ENCODE measurements at regions not wholly inside any gene's neighbourhood (a gene's known extent, or its start where the extent isn't known, plus 50 kb on each side); places are given as distances from the start of the nearest gene placed in this dataset.

DNA sequence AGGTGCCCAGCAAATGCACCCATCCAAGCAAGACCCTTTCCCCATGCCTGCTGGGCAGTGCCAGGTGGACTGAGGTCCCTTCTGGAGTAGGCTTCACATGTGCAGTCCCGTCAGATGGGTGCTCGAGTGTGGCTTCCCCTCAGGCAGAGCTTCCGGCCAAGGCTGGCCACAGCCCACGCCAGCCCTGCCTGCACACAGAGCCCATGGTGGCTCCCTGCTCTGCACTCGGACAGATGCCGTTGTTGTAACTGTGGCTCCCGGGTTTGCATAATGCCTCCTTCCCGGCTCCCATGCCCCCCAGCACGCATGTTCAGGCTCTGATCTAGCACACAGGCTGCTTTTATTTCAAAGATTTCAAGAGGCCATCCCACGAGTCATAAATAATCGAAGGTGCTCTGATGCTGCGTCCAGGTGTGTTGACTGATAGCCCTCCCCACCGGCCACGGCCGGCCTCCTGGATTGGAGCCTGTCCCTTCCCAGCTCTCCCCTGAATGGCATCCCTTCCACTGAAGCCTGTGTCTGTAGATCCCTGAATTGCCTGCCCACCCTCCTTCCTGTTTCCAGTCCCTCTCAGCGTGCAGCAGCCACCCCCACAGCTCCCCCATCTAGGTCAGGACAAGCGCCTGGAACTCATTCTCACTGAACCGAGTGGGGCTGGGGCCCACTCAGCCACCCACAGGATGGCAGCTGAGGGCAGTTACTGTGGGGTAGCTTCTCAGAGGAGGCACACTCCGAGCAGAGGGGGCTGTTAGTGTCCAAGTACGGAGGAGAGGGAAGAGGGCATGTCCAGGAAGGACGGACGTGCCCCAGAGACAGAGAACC is 100.0 kb upstream of the LINGO1 start:
- DNase-seq (ENCODE audit: low read depth), result no peak

DNA sequence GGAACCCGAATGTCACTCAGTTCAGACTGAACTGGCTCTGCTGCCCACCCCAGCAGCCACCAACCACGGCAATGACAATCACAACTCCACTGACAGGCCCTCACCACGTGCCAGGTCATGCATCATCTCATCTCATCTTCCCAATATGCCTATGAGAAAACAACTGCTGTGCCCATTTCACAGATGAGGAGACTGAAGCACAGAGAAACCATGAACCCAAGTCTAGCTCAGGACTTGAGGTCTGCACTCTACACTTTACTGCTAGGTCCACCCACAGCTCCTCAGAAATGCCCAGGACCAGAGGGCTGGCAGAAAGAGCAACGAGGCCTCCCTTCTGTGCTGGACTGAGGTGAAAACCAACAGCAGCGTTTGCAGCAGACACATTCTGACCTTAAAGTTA is 99.2 kb upstream of the LINGO1 start:
- no peak for DNase-seq (ENCODE audit: low read depth)

DNA sequence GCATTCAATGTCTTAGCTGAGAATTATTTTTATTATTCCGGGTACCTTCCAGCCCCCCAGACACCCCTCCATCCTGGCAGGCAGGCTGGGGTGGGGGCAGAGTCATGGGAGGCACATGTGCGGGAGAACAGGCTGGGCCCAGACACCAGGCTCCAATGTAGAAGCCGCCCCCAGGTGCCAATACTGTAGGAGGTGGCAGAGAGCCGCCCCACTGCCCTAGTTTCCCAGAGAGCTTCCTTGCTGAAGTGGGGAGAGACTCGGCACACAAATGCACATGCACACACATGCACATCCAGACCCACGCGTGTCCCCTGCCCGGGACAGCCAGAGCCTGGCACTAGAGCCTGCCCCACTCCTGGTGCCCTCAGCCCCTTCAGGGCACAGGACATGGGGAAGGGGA is 98.4 kb upstream of the LINGO1 start:
- DNase-seq (ENCODE audit: low read depth), result no peak

DNA sequence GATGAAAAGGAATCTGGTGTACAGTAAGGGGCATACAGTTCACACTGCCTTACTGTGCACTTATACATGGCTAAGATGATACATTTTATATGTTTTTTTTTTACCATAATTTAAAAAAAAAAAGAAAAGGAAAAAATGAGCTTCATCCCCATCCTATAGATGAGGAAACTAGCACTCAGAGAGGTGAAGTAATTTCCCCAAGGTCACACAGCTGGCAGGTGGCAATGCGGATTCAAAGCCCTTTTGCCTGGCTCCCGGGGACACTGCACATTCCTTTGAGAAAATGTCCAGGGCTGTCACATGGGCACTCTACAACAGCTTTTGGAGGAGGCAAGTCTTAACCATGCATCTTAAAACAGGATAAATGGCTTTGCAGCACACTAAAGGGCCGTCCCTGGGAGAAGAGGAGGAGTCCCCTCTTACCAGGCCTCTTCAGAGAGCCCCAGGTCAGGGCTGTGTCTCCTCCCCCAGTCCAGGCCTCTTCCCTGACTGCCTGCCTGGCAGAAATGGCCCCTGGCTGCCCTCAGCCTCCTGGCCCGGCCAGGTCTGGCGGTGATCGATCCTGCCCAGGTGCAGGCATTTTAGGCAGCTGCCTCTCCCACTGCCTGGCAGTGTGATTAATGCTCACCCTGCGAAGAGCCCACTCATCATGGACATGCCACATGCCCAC is 95.1 kb upstream of the LINGO1 start:
- no peak for DNase-seq (ENCODE audit: low read depth)

DNA sequence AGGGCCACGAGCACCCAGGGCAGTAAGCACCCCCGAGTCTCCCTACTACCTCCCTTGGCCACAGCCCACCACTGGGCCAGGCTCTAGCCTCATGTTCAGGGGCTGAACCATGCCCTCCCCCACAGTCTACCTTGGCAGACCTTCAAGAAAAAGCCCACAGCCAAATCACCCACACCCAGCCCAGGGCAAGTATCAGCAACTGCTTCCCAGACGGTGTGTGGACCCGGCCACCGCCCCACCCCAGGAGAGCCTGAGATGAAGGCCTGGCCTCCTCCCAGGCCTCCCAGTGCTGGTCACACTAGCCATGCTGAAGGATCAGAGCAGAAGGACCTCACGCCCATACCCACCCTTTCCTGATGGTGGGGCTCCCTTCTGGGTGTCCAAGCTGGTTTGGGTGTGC is 92.0 kb upstream of the LINGO1 start:
- no peak for DNase-seq (ENCODE audit: low read depth)

DNA sequence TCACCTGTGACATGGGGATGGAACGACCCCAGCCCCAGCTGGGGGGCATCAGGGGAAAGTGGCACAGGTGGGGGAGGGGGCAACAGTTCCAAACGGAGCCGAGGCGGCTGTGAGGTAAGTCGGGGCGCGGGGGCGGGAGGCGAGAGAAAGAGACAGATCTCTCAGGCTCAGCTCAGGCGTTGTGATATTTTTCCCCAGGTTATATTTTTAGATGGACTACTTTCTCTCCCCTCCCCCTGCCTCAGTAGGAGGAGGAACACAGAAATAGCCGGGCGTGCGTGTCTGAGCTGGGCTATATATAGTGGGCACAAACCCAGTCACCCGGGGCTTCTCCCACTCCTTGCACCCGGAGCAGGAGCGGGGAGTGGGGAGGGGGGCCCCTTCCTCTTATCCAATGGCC is 91.0 kb upstream of the LINGO1 start:
- DNase-seq (ENCODE audit: low read depth), result no peak

DNA sequence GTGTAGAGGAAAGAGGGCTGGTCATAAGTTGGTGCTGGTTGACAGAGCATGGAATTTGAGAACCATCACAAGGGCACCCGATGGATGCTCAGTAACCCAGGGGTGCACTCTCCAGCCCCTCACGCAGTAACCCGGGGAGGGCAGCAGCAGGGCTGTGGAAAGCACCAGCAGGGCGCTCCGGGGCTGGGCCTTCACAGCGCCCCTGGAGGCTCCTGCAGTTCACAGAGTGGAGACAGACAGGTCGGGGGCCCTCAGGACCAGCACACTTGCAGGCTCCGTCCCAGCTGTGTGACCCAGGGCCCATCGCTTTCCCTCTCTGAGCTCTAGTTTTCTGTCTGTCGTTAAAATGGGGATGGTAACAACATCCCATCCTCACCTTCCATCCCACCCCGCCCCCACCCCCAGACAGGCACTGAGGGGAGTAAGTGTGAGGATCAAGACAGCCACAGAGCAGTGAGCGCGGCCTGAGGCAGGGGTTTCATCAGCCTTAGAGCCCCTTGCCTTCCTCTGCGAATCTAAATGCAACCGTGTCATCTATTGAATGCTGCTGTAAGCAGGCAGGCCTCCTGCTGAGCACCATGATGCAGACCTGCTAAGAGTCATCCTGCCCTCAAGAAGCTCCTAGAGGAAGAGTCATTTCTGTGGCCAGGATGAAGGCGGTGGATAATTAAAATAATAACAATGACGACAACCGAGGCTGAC is 90.2 kb upstream of the LINGO1 start:
- DNase-seq (ENCODE audit: low read depth), result no peak

DNA sequence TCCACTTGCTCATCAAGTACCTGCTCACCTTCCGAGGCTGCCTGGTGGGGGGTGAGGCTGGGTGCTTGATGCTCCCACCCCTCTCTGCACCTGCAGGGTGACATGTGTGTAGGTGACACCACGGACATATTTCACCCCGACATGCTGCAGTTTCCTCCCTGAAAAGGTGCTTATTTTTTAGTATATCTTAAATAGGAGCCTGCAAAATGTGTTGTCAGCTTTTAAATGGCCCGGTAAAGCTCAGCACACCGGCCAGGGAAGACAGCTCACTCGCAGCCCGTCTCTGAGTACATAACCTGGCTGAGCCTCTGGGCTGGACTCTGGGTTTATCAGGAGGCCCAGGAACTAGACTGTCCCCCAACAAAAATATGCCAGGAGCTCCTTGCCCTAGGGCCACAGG is 89.3 kb upstream of the LINGO1 start:
- DNase-seq (ENCODE audit: low read depth), result no peak

DNA sequence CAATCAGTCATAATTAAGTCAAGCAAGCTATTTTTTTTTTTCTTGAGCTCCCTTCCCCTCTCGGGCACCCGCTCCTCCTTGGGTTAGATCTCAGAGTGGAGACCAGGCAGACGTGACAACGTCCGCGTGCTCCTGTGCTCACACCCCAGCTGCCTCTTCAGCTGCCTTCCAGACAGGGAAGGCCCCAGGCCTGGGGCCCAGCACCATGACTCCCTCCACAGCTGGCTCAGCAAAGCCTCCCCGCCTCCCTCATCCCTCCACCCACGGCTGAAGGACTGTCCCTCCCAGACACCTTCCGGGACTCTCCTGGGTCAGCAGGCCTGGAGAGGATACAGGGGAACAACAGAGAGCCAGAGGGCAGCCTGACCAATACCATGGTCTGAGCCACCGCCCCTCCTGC is 87.9 kb upstream of the LINGO1 start:
- no peak for DNase-seq (ENCODE audit: low read depth)

DNA sequence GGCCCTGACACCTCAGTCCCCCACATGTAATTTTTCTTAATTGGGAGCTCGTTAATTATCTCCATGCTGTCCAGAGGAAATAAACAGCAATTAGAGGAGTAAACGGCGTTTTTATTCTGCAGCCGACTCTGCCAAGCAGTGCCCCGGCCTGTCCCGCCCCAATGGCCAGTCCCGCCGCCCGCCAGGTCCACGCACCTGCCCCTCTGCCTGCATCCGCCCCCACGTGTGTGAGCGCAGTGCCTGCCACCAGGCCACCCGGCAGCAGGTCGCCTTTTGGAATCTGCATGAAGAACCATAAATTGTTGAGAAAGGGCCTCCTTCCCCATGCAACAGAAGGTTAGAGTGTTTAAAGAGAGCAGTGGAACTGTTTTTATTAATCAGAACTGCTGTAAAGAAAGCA is 87.5 kb upstream of the LINGO1 start:
- DNase-seq (ENCODE audit: low read depth), result no peak

DNA sequence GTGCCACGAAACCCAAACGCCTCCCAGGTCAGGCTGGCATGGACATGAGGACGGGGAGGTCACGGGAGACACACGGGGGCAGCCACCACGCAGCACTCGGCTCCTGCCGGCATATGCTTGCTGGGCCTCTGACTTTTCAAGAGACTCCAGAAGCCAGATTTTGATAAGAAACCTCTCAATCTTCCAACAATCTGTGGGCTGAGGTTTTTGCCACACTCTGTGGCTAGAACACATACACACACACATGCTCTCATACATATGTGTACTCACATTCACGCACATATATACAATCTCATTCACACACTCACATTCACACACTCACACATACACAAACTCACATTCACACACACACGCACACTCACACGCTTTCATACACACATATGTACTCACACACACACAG is 86.7 kb upstream of the LINGO1 start:
- no peak for DNase-seq (ENCODE audit: low read depth)

DNA sequence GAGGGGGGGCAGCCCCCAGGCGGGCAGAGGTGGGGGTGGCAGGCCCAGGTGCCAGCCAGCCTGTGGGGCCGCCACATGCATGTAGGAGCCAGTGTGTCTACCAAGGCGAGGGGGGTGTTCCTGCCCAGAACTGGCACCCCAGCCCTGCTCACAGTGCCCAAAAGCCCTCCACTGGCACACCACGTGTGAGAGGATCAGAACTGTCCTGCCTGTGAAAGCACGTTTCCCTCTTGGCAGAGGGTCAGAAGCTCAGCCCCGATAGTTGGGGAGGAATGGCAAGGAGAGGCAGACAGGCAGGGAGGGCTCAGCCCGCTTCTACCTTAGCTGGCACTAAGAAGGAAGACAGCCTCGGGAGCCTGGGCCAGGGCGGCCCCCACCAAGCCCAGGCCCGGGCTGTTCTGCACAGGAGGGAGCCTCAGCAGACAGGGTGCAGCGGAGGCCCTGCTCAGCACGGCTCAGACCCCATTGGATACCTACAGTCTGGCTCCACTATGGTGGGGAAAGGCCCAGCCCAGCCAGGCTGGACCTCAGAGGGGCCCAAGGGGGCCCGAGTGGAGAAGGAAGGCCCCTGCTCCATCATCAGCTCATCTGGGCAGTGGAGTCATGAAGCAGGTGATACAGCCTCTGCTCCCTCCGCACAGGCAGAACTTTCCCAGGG is 84.8 kb upstream of the LINGO1 start:
- DNase-seq (ENCODE audit: low read depth), result no peak

DNA sequence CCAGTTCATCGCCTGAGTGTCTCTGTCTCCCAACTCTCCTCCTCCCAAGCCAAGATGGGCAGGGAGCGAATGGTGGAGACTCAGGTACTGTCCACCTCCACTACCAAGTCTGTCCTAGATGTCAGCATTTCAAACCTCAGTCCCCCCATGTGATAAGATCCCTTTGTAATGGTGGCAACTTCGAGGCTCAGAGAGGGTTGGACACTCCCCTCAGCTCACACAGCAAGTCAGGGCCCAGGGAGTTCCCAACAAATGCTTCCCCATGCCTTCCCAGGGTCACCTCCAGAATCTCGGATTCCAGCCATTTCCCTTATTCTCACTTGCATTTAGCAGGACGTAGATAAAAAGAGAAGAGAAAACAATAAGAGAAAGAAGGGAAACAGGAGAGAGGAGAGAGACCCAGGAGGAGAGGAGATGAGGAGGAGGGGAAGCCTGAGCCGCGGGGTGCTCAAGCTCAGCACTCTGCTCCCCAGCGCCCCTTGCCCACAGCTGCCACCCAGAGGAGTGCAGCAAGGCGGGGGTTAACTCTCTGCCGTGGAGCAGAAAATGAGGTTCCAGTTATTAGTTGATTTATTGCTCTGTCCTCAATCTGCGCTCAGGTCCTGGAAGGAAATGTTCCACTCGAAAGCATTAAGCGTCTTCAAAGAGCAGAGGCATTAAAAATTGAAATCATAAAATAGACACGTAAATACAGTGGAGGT is 84.1 kb upstream of the LINGO1 start:
- no peak for DNase-seq (ENCODE audit: low read depth)

DNA sequence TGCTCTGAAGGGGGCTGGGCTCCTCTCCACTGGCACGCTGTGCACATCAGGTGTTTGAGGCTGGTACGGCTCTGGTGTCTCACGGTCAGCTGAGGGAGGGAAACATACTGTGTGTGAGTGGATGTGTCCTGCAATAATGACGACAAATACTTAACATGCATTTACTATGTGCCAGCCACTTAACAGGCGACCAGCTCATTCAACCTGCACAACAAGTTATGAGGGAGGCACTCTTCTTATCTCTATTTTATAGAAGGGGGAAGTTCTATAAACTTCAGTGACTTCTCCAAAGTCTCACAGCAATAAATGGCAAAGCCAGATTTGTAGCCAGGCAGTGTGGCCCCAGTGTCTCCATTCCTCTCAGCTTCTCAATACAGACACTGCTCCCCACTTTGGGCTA is 83.1 kb upstream of the LINGO1 start:
- DNase-seq (ENCODE audit: low read depth), result no peak

DNA sequence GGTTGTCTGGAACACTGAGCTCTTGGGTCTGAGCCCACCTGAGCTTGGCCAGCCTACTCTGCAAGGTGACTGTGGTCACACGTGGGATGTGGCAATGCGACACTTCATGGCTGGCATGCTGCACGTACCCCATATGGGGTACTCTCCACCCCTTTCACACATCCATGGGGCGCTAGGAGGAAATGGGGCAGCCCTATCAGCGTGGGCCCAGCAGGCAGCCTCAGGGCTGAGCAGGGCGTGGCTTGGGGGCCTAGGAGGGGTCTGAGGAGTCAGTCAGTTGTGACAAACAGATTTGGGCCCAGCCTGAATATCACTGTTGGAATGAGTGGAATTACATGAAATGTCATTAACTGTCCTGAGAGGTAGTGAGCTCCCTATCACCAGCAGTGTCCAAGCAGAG is 82.3 kb upstream of the LINGO1 start:
- no peak for DNase-seq (ENCODE audit: low read depth)

DNA sequence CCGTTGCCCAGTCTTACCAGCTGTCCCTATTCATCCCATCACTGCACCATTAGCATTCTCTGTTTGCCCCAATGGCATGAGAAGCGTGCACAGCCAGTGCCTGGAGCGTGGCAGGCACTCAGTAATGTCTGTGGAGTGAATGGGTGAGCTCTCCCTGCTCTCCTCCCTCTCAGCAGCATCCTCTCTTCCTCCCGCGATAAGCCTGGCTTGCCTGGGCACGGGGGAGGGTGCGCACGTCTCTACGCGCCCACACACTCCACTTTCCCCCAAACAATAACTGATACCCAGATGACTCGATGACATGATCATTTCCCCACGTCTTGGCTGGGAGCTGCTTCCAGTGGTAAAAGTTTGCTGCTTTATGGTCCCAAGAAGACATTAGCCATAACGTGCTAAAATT is 81.8 kb upstream of the LINGO1 start:
- DNase-seq (ENCODE audit: low read depth), result no peak

DNA sequence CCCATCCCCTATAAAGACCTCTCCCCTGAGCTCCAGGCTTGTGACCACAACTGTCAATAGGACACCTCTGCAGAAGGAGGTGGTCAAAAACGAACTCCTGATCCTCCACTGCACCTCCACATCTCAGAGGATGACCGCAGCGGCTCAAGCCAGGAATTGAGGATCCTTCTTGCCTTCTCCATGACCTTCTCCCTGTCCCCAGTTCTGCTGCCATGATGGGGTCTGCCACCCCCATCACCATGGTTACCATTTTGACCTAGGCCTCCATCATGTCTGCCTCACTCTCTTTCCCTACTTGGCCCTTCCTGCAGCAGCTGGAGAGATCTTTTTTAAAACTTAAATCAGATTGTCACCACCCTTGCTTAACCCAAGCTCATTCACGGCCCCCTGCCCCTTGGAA is 81.3 kb upstream of the LINGO1 start:
- DNase-seq (ENCODE audit: low read depth), result no peak

DNA sequence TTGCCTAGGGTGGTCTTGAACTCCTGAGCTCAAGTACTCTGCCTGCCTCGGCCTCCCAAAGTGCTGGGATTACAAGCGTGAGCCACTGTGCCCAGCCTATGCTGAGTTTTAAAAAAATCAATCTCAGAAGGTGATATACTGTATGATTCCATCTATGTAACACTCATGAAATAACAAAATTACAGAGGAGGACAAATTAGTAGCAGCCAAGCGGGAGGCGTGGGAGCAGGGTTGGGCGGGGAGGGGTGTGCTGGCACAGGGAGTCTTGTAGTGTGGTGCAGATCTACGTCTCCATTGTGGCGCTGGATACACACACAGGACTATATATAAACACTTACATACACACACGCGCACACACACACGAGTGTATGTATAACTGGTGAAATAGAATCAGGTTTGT is 80.6 kb upstream of the LINGO1 start:
- no peak for DNase-seq (ENCODE audit: low read depth)

DNA sequence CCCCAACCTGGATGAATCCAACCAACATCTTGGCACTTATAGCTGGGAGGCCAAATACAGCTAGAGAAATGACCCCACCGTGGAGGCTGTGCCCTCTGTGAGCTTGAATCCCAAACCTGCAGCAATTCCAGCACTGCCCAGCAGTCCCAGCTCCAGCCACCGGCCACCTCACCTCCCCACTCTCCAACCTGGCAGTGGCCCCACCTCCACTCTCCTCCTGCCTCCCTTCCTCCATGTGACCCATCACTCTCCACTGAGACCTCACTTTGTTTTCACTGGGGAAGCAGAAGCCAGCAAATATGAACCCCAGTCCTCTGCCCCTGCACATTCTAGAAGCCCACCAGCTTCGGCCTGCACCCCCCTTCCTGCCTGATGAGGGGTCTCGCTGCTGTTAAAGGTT is 79.7 kb upstream of the LINGO1 start:
- no peak for DNase-seq (ENCODE audit: low read depth)

DNA sequence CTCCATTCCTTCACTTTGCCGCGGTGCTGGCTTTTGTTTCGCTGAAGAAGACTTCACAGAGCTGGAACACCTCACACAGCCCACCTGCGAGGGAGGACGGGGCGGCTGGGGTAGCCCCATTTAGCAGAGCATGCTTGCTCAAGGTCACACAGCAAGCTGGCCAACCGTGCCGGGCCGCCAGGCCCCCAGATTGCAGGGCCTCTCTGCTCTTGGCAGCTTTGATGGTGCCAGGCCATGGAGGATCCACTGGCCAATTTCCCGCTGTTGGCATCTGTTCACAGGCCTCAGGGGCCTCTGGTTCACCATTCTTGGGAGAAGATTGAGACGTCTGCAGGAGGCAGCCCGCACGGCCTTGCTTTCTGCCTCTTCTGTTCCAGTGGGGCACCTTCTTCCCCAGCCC is 77.9 kb upstream of the LINGO1 start:
- no peak for DNase-seq (ENCODE audit: low read depth)

DNA sequence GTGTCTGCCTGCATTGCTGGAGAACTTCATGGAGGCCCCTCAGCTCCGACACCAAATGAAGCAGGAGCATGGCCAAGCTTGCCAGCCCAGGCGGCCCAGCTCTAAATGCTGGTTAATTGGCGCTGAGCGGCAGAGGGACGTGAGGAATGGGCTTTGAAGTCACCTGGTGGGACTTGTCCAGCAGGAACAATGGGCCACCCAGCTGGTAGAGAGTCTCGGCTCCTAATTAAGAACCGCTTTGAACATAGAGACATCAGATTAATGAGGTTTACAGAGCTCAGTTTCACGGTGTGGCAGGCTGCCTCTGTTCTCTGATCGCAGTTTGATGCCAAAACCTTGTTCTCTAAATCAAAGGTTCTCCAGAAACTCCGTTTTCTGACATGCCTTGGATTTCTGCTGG is 77.5 kb upstream of the LINGO1 start:
- DNase-seq (ENCODE audit: low read depth), result no peak

Data from T-helper 22 cell (primary cell).